Cardiac muscle cell (in vitro differentiated cells and primary cell): ENCODE measurements at regions not wholly inside any gene's neighbourhood (a gene's known extent, or its start where the extent isn't known, plus 50 kb on each side); places are given as distances from the start of the nearest gene placed in this dataset.
A peak's percentile ranks its signal among the peaks of the same experiment; 100 is the strongest.

Experiments used
- DNase-seq, 2 donors: peaks; one replicate each; pipeline versions ENCODE4 v3.0.0 to v3.0.0-alpha.2; 2010 to 2017; ENCODE audit warnings: low read depth in 1 of 2, low spot score in 1 of 2
- H3K27ac ChIP-seq: fragments of 200-600 bp; sonication (generic); 2 replicates; pipeline ENCODE4 v1.5.1; 2016
- H3K27me3 ChIP-seq: fragments of 200-600 bp; sonication (generic); 2 replicates; pipeline ENCODE4 v1.6.0; 2016; ENCODE audit warnings: control low read depth
- H3K36me3 ChIP-seq: fragments of 200-600 bp; sonication (generic); 2 replicates; pipeline ENCODE4 v1.5.1; 2016; ENCODE audit warnings: control low read depth
- H3K4me1 ChIP-seq: fragments of 200-600 bp; sonication (generic); 2 replicates; pipeline ENCODE4 v1.8.1; 2017; ENCODE audit warnings: low read depth, mild to moderate bottlenecking, mixed run types
- H3K4me3 ChIP-seq: fragments of 200-600 bp; sonication (generic); 2 replicates; pipeline ENCODE4 v1.5.1; 2016; ENCODE audit warnings: mild to moderate bottlenecking
- H3K9me3 ChIP-seq: fragments of 200-600 bp; sonication (generic); 2 replicates; pipeline ENCODE4 v1.5.1; 2017; ENCODE audit warnings: low read depth, mild to moderate bottlenecking, control low read depth
- TF ChIP-seq, protein P1 (sequence below): IDR thresholded peaks from 2 replicates; pipeline ENCODE4 v1.5.1; 2012; ENCODE audit warnings: low read depth, mild to moderate bottlenecking, low read length

GRCh38 chr2:183283209-183283608, 159.0 kb downstream of the NUP35 start:
- Histone ChIP-seq H3K9me3 (no peaks in the 10 kb centered on the region), H3K4me1 (no peaks in the 10 kb centered on the region), H3K4me3 (no peak overlapping the region), H3K27ac (no peak overlapping the region), H3K27me3 (no peaks in the 10 kb centered on the region), H3K36me3 (no peaks in the 10 kb centered on the region)
- TF ChIP-seq, protein P1, sequence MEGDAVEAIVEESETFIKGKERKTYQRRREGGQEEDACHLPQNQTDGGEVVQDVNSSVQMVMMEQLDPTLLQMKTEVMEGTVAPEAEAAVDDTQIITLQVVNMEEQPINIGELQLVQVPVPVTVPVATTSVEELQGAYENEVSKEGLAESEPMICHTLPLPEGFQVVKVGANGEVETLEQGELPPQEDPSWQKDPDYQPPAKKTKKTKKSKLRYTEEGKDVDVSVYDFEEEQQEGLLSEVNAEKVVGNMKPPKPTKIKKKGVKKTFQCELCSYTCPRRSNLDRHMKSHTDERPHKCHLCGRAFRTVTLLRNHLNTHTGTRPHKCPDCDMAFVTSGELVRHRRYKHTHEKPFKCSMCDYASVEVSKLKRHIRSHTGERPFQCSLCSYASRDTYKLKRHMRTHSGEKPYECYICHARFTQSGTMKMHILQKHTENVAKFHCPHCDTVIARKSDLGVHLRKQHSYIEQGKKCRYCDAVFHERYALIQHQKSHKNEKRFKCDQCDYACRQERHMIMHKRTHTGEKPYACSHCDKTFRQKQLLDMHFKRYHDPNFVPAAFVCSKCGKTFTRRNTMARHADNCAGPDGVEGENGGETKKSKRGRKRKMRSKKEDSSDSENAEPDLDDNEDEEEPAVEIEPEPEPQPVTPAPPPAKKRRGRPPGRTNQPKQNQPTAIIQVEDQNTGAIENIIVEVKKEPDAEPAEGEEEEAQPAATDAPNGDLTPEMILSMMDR = no peak
- no peak for DNase-seq

- peak in 1 of 2 donors; percentile 48 for DNase-seq
- Histone ChIP-seq H3K27ac (no peak overlapping the region), H3K9me3 (no peaks in the 10 kb centered on the region), H3K27me3 (no peaks in the 10 kb centered on the region), H3K36me3 (no peaks in the 10 kb centered on the region), H3K4me1 (no peaks in the 10 kb centered on the region), H3K4me3 (no peak overlapping the region)
- TF ChIP-seq, protein P1 = no peak
Observed at GRCh38 chr2:183284606-183285005, 160.4 kb downstream of the NUP35 start.

DNA sequence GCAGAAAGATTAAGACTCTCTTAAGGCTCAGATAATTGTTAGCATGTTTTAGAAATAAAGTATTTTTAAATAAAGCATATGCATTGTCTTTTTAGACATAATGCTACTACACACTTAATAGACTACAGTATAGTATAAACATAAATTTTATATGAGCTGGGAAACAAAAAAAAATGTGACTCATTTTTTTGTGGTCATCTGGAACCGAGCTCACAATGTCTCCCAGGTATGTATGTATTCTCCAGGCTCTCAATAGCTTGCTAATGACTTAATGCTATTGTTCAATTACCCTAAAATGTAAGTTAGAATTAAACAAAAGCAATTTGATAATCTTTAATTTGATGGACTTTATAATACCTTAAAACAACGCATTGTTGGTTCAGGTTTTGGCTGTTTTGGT, 167.2 kb downstream of the NUP35 start:
- no peak for DNase-seq
- no peaks in the 10 kb centered on the region for H3K27me3 ChIP-seq
- H3K9me3 ChIP-seq = no peaks in the 10 kb centered on the region
- no peak overlapping the region for H3K4me3 ChIP-seq
- TF ChIP-seq, protein P1 = no peak
- H3K4me1 ChIP-seq = peaks cover 11% of the 10 kb centered on the region
- no peaks in the 10 kb centered on the region for H3K36me3 ChIP-seq
- H3K27ac ChIP-seq = no peak overlapping the region

GRCh38 chr2:183292028-183292427, 167.8 kb downstream of the NUP35 start:
- no peaks in the 10 kb centered on the region for H3K9me3 ChIP-seq
- peaks cover 11% of the 10 kb centered on the region for H3K4me1 ChIP-seq
- no peaks in the 10 kb centered on the region for H3K36me3 ChIP-seq
- H3K27ac ChIP-seq = no peak overlapping the region
- H3K27me3 ChIP-seq = no peaks in the 10 kb centered on the region
- TF ChIP-seq, protein P1 = no peak
- no peak overlapping the region for H3K4me3 ChIP-seq
- DNase-seq = peak in 1 of 2 donors; percentile 8

- H3K4me1 ChIP-seq = no peaks in the 10 kb centered on the region
- H3K27ac ChIP-seq = no peak overlapping the region
- H3K9me3 ChIP-seq = no peaks in the 10 kb centered on the region
- no peaks in the 10 kb centered on the region for H3K27me3 ChIP-seq
- H3K4me3 ChIP-seq = no peak overlapping the region
- TF ChIP-seq, protein P1 = no peak
- no peaks in the 10 kb centered on the region for H3K36me3 ChIP-seq
- no peak for DNase-seq
Observed at GRCh38 chr2:183339311-183339710, 215.1 kb downstream of the NUP35 start.

DNA sequence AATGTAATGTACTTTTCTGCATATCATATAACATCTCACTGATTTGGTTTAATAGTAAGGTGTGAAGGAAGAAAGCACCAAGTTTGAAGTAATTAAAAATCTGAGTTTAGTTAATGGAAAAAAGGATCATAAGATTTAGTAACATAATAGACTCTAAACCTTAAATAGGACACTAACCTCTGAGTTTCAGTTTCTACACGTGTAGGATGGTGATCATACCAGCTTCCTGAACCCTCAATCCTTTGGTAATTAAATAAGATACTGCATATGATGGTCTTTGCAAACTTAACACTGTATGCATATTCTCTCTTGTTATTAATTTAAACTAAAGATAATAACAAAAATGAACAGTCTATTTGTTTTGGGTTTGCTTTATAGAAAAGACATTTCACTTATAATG, 216.8 kb downstream of the NUP35 start:
- no peak overlapping the region for H3K27ac ChIP-seq
- TF ChIP-seq, protein P1 = no peak

More for the DNA sequence above, 216.8 kb downstream of the NUP35 start:
- Histone ChIP-seq H3K27me3 (no peaks in the 10 kb centered on the region), H3K36me3 (no peaks in the 10 kb centered on the region), H3K4me3 (no peak overlapping the region), H3K9me3 (no peaks in the 10 kb centered on the region), H3K4me1 (no peaks in the 10 kb centered on the region)
- no peak for DNase-seq
